PC-9 (cell line): ENCODE measurements at regions not wholly inside any gene's neighbourhood (a gene's known extent, or its start where the extent isn't known, plus 50 kb on each side); places are given as distances from the start of the nearest gene placed in this dataset.

Experiments used
- EZH2 ChIP-seq: fragments of 200-600 bp; sonication (generic); IDR thresholded peaks from 2 replicates; pipeline ENCODE4 v1.8.0; 2017; ENCODE audit warnings: antibody characterized with exemption, low read depth
- TF ChIP-seq, protein P1 (sequence below): fragments of 200-600 bp; sonication (generic); conservative IDR thresholded peaks from 2 replicates; pipeline ENCODE4 v1.6.1; 2017; ENCODE audit warnings: mixed run types, antibody characterized with exemption, mild to moderate bottlenecking, moderate library complexity

GRCh38 chr12:42698213-42698612 lies 108.7 kb upstream of the PRICKLE1 start:
- TF ChIP-seq, protein P1, sequence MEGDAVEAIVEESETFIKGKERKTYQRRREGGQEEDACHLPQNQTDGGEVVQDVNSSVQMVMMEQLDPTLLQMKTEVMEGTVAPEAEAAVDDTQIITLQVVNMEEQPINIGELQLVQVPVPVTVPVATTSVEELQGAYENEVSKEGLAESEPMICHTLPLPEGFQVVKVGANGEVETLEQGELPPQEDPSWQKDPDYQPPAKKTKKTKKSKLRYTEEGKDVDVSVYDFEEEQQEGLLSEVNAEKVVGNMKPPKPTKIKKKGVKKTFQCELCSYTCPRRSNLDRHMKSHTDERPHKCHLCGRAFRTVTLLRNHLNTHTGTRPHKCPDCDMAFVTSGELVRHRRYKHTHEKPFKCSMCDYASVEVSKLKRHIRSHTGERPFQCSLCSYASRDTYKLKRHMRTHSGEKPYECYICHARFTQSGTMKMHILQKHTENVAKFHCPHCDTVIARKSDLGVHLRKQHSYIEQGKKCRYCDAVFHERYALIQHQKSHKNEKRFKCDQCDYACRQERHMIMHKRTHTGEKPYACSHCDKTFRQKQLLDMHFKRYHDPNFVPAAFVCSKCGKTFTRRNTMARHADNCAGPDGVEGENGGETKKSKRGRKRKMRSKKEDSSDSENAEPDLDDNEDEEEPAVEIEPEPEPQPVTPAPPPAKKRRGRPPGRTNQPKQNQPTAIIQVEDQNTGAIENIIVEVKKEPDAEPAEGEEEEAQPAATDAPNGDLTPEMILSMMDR = no peak
- no peak for TF ChIP-seq EZH2
